ENCODE measurements at regions not wholly inside any gene's neighbourhood (a gene's known extent, or its start where the extent isn't known, plus 50 kb on each side); places are given as distances from the start of the nearest gene placed in this dataset.

- DNase-seq (no peak), ATAC-seq (no peak)
- no peak overlapping the region for H3K27ac ChIP-seq
- peaks cover 0 to 3% (median 0%) of the 10 kb centered on the region in 7 donors for H3K27me3 ChIP-seq
- intact Hi-C loops (cut with DNase I): no loop called here
- no peaks in the 10 kb centered on the region for H3K9me3 ChIP-seq
- 70 to 80% methylated on average over 1 of the region's 1 CpG for WGBS, 2 donors
- no peaks in the 10 kb centered on the region for H3K4me1 ChIP-seq
- no peak overlapping the region for H3K4me3 ChIP-seq
- no peak for TF ChIP-seq CTCF (IDR thresholded peaks at IDR 0.05)
- no peaks in the 10 kb centered on the region for H3K36me3 ChIP-seq
These were observed 70.1 kb downstream of the HSPA13 start for GRCh38 chr21:14312871-14313270.

DNA sequence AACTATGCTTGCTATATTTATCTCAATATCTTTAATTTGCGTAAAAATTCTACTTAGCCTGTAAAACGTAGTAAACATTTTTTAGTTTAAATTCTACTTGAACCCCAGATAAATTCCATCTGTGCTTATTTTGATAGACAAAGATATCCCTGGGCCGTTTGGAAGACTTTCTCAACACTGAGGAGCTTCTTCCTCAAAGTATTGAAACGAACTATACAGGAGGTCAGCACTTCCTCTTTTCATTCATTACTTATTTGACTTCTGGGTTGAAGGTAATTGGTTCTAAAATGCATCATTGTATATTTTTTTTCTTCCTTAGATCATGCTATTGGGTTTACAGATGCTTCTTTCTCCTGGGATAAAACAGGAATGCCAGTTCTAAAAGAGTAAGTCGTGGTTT is 74.7 kb downstream of the HSPA13 start:
- Histone ChIP-seq H3K27ac (no peak overlapping the region), H3K36me3 (no peaks in the 10 kb centered on the region), H3K27me3 (peaks cover 0 to 3% (median 0%) of the 10 kb centered on the region in 7 donors), H3K4me3 (no peak overlapping the region), H3K9me3 (no peaks in the 10 kb centered on the region), H3K4me1 (no peaks in the 10 kb centered on the region)
- no peak for DNase-seq
- no peak for ATAC-seq
- intact Hi-C loops (cut with DNase I): no loop called here
- TF ChIP-seq CTCF (IDR thresholded peaks at IDR 0.05): no peak
- WGBS, 2 donors: 55 to 67% methylated on average over 5 of the region's 5 CpGs

GRCh38 chr21:14306126-14306907 is 76.6 kb downstream of the HSPA13 start:
- no peak for ATAC-seq
- peak in 3 of 9 donors; percentile 14 to 33 (median 25) for TF ChIP-seq CTCF (IDR thresholded peaks at IDR 0.05)
- Histone ChIP-seq H3K4me1 (no peaks in the 10 kb centered on the region), H3K36me3 (no peaks in the 10 kb centered on the region), H3K4me3 (no peak overlapping the region), H3K27ac (no peak overlapping the region), H3K9me3 (no peaks in the 10 kb centered on the region), H3K27me3 (peaks cover 0 to 3% (median 0%) of the 10 kb centered on the region in 7 donors)
- DNase-seq: no peak
- intact Hi-C loops (cut with DNase I): no loop called here
- 41 to 45% methylated on average over 5 of the region's 5 CpGs for WGBS, 2 donors

DNA sequence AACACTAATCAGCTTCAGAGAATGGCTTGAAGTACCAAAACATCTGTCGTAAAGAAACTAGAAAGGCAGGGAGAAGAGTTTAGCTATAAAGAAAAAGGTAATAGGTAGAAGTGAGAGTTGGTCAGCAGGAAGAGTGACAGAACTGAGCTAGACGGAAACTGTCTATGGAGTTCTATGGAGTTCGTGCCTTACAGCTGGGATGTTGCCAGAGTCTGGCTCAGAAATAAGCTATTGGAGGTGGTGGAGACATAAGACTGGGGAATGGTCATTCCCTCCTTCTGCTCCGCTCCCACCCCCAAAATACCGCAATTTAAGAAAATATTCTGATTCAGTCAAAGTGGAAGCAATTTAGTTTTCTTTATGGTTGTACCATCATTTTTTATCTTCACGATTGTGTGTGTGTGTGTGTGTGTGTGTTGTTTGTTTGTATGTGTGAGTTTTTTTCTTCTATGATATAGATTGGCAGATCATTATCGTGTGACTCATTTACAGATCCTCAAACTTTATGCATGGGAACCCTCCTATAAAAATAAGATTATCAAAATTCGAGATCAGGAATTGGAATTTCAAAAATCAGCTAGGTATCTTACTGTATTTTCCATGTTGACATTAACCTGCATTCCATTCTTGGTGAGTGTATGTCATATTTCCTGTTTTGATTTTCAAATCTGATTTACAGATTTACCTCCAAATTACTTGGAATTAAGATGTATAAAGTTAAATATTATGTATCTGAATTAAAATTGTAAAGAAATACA is 79.0 kb downstream of the HSPA13 start:
- Histone ChIP-seq H3K4me3 (no peak overlapping the region), H3K9me3 (no peaks in the 10 kb centered on the region), H3K4me1 (no peaks in the 10 kb centered on the region), H3K27ac (no peak overlapping the region), H3K36me3 (no peaks in the 10 kb centered on the region), H3K27me3 (no peaks in the 10 kb centered on the region)
- 70 to 79% methylated on average over 8 of the region's 8 CpGs for WGBS, 2 donors
- no peak for DNase-seq
- no peak for ATAC-seq
- intact Hi-C loops (cut with DNase I): no loop called here
- no peak for TF ChIP-seq CTCF (IDR thresholded peaks at IDR 0.05)

Measured in heart right ventricle (tissue), 16 donors.